DND-41 (cell line): ENCODE measurements at regions not wholly inside any gene's neighbourhood (a gene's known extent, or its start where the extent isn't known, plus 50 kb on each side); places are given as distances from the start of the nearest gene placed in this dataset.

Experiments
- EZH2 ChIP-seq: IDR thresholded peaks from 3 replicates; pipeline ENCODE4 v1.6.1; 2012; ENCODE audit warnings: borderline replicate concordance, low read depth, mild to moderate bottlenecking, moderate library complexity, low read length, inconsistent platforms; ENCODE audit not compliant: severe bottlenecking
- TF ChIP-seq, protein P1 (sequence below): IDR thresholded peaks from 2 replicates; pipeline ENCODE4 v1.5.1; 2012; ENCODE audit warnings: borderline replicate concordance, low read length, moderate library complexity, mild to moderate bottlenecking; ENCODE audit not compliant: poor library complexity, severe bottlenecking; ENCODE audit errors: extremely low read depth

DNA sequence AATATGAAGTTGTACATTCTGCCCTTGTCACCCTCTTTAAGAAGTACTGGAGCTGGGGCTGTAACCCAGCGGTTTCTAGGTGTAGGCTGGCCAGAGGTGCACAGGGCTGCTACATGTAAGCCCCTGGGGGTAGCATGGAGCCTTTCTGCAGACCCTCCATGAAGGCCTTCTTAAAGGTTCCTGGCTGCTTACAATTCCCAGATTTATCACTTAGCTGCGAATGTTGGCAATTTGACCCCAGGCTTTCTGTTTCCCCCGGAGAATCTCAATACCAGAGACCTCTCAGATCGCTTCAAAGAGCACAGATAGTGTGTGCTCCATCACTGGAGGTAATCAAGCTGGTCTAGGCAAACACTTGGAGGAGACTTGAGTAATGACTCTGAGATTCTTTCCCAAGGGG is 309.4 kb downstream of the CBLN1 start:
- TF ChIP-seq, protein P1, sequence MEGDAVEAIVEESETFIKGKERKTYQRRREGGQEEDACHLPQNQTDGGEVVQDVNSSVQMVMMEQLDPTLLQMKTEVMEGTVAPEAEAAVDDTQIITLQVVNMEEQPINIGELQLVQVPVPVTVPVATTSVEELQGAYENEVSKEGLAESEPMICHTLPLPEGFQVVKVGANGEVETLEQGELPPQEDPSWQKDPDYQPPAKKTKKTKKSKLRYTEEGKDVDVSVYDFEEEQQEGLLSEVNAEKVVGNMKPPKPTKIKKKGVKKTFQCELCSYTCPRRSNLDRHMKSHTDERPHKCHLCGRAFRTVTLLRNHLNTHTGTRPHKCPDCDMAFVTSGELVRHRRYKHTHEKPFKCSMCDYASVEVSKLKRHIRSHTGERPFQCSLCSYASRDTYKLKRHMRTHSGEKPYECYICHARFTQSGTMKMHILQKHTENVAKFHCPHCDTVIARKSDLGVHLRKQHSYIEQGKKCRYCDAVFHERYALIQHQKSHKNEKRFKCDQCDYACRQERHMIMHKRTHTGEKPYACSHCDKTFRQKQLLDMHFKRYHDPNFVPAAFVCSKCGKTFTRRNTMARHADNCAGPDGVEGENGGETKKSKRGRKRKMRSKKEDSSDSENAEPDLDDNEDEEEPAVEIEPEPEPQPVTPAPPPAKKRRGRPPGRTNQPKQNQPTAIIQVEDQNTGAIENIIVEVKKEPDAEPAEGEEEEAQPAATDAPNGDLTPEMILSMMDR, result no peak
- no peak for TF ChIP-seq EZH2
